MCF 10A (cell line): ENCODE measurements at regions not wholly inside any gene's neighbourhood (a gene's known extent, or its start where the extent isn't known, plus 50 kb on each side); places are given as distances from the start of the nearest gene placed in this dataset.
"Not testable (repeated sequence)": the region's sequence is repeated elsewhere in the genome, so short reads cannot be mapped to it uniquely, and the experiment has no call there.

ENCODE experiments used
- BruUV-seq: library from RNA; stranded (reverse); fragments of 400-500 nt; replicated peaks from 2 replicates; lab custom pipeline; 2021; lab: Mats Ljungman, UMichigan
- CTCF ChIA-PET: fragments of 300-600 bp; sonication (Branson Sonifier 250); formaldehyde crosslinking; extraction: SDS; loops from one replicate; lab custom pipeline; 2021; ENCODE audit warnings: antibody characterized with exemption, inconsistent platforms; lab: Yijun Ruan, JAX
- POLR2A ChIA-PET: fragments of 300-600, 350-650 bp; sonication (Branson Sonifier 250); formaldehyde crosslinking; extraction: SDS; loops from one replicate; lab custom pipeline; 2020; ENCODE audit warnings: antibody characterized with exemption, inconsistent platforms; lab: Yijun Ruan, JAX
- DNase-seq: peaks from one replicate; pipeline ENCODE4 v3.0.0-alpha.2; 2018; ENCODE audit not compliant: unreplicated experiment
- H3K27ac Mint-ChIP-seq: one replicate; pipeline ENCODE4 v1.8.0; 2022; ENCODE audit warnings: mild to moderate bottlenecking, low read depth, mixed read lengths; ENCODE audit not compliant: unreplicated experiment
- H3K27me3 Mint-ChIP-seq: one replicate; pipeline ENCODE4 v1.8.0; 2022; ENCODE audit warnings: mixed read lengths; ENCODE audit not compliant: insufficient read depth, unreplicated experiment
- H3K36me3 Mint-ChIP-seq: one replicate; pipeline ENCODE4 v1.8.0; 2022; ENCODE audit warnings: mild to moderate bottlenecking, moderate library complexity, mixed read lengths; ENCODE audit not compliant: insufficient read depth, unreplicated experiment
- H3K4me1 Mint-ChIP-seq: one replicate; pipeline ENCODE4 v1.8.0; 2022; ENCODE audit warnings: mixed read lengths; ENCODE audit not compliant: insufficient read depth, unreplicated experiment
- H3K4me3 Mint-ChIP-seq: one replicate; pipeline ENCODE4 v1.8.0; 2022; ENCODE audit warnings: mild to moderate bottlenecking, moderate library complexity, mixed read lengths; ENCODE audit not compliant: unreplicated experiment
- H3K9me3 Mint-ChIP-seq: one replicate; pipeline ENCODE4 v1.8.0; 2022; ENCODE audit warnings: mixed read lengths; ENCODE audit not compliant: unreplicated experiment
- CTCF ChIP-seq: fragments of 200-600 bp; IDR thresholded peaks from one replicate; pipeline ENCODE4 v1.8.0; 2022; ENCODE audit warnings: antibody characterized with exemption, mild to moderate bottlenecking; ENCODE audit not compliant: unreplicated experiment
- intact Hi-C: fragments of 100-400 bp; cut with micrococcal nuclease; formaldehyde crosslinking; loops from 2 replicates; pipeline ENCODE4 v1.14.1; 2022

DNA sequence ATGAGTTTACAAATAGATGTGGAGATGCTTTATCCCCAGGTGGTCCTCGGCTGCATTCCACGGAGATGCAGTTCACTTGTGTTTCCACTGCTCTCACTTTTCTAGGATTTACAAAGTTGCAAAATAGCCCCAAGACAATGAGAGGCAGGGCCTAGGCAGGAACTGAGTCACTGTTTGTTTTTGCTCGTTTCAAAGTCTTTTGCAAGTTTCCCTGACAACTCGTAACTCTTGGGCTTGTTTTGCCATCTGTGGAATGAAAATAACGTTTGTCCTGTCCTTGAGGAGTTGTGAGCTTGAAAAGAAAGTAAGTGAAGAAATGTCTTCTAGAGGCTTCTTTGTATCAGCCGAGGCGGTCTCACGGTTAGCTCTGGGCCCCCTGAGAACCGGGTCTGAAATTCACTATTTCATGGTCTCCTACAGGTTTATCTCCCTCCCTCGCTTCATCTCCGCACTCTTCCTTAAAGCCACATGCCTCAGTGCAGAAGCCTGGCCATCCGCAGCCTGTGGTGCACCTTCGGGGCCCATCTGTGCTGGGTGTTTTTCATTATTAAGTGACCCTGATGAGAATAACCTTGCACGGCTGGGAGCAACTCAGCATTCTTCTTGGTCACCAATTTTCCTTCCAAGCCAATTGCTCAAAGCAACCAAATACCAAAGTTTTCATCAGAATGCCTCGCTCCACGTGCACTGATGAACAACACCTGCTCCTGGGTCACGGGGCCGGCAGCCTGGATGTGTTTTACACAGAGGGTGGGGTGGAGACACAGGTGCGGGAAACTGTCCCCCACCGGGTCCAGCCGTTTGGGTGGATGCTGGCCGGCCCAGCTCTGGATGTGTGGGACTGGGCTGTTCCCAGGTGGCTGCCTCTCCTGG is 172.4 kb downstream of the LAT start:
- DNase-seq = peak; percentile 95
- H3K36me3 Mint-ChIP-seq, H3K27me3 Mint-ChIP-seq, H3K9me3 Mint-ChIP-seq, intact Hi-C loops, CTCF ChIA-PET: not testable (repeated sequence)
- peak overlapping the region; percentile 97 for H3K27ac Mint-ChIP-seq
- peaks cover 14% of the 10 kb centered on the region for H3K4me1 Mint-ChIP-seq
- H3K4me3 Mint-ChIP-seq = peak overlapping the region; percentile 40
- BruUV-seq = TSS peak; percentile 100
- POLR2A ChIA-PET = interaction anchor here (0.6 kb wide), 1 partner anchor 104 kb away, joined by 3 read pairs; no protein-coding TSS in a partner anchor

- ChIA-PET CTCF (no interaction called here), POLR2A (interaction anchor here (0.6 kb wide), 1 partner anchor 105 kb away, joined by 3 read pairs; no protein-coding TSS in a partner anchor)
- no peak for DNase-seq
- H3K36me3 Mint-ChIP-seq = no peaks in the 10 kb centered on the region
- intact Hi-C loops = no loop called here
- no peak for TF ChIP-seq CTCF
- H3K4me3 Mint-ChIP-seq = no peak overlapping the region
- no peaks in the 10 kb centered on the region for H3K9me3 Mint-ChIP-seq
- H3K27ac Mint-ChIP-seq = peak overlapping the region; percentile 97
- BruUV-seq = TSS peak; percentile 95
- H3K27me3 Mint-ChIP-seq = no peaks in the 10 kb centered on the region
- peaks cover 14% of the 10 kb centered on the region for H3K4me1 Mint-ChIP-seq
Measured at GRCh38 chr16:29156511-29156910, 171.7 kb downstream of the LAT start.

DNA sequence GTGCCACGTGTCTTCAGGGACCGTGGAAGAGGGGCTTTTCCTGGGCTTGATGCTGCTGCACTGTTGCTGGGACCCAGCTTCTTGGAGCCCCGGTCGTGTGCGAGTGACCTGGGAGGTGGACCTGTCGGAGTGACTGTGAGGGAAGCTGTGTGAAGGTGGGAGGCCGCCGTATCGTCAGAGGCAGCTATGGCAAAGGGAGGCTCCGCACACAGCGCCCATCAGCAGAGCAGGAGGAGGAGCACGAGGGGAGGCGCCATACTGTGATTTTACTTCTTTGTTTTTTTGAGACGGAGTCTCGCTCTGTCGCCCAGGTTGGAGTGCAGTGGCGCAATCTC is 171.0 kb downstream of the LAT start:
- H3K4me3 Mint-ChIP-seq, CTCF ChIA-PET, H3K36me3 Mint-ChIP-seq, BruUV-seq, DNase-seq, H3K27me3 Mint-ChIP-seq, POLR2A ChIA-PET, H3K9me3 Mint-ChIP-seq, intact Hi-C loops: not testable (repeated sequence)
- Mint-ChIP-seq H3K27ac (peak overlapping the region; percentile 97), H3K4me1 (peaks cover 14% of the 10 kb centered on the region)

DNA sequence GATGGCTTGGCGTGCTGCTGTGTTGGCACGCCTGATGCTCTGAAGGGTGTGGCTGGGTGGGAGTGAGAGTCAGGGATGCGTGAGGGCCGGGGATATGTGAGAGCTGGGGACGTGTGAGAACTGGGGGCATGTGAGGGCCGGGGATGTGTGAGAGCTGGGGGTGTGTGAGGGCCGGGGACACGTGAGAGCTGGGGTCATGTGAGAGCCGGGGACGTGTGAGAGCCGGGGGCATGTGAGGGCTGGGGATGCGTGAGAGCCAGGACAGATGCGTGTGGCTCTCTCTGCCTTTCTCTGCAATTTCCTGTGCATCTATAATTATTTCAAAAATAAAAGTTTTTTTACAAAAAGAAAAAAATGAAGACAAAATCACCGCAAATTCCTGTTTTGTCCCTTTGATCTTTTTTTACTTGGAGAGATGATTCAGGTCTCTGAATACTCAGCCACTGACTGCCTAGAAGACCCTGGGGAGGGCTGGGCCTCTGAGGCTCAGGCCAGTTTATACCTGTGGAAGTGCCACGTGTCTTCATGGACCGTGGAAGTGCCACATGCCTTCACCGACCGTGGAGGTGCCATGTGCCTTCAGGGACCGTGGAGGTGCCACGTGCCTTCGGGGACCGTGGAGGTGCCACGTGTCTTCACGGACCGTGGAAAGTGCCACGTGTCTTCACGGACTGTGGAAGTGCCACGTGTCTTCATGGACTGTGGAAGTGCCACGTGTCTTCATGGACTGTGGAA is 170.4 kb downstream of the LAT start:
- BruUV-seq, CTCF ChIA-PET, H3K27me3 Mint-ChIP-seq, DNase-seq, intact Hi-C loops, H3K4me3 Mint-ChIP-seq, POLR2A ChIA-PET, H3K36me3 Mint-ChIP-seq, H3K9me3 Mint-ChIP-seq: not testable (repeated sequence)
- peaks cover 14% of the 10 kb centered on the region for H3K4me1 Mint-ChIP-seq
- H3K27ac Mint-ChIP-seq = peak overlapping the region; percentile 67

- Mint-ChIP-seq H3K4me3 (no peak overlapping the region), H3K27me3 (no peaks in the 10 kb centered on the region), H3K4me1 (peaks cover 14% of the 10 kb centered on the region), H3K27ac (peak overlapping the region; percentile 67), H3K36me3 (no peaks in the 10 kb centered on the region), H3K9me3 (no peaks in the 10 kb centered on the region)
- no TSS peak for BruUV-seq
- TF ChIP-seq CTCF = no peak
- intact Hi-C loops = no loop called here
- POLR2A ChIA-PET = no interaction called here
- DNase-seq = no peak
- CTCF ChIA-PET = no interaction called here
Measured at GRCh38 chr16:29154676-29155121, 169.8 kb downstream of the LAT start.
